AG10803 (cell line): ENCODE measurements at regions not wholly inside any gene's neighbourhood (a gene's known extent, or its start where the extent isn't known, plus 50 kb on each side); places are given as distances from the start of the nearest gene placed in this dataset.

Source experiments
- DNase-seq: peaks from one replicate; pipeline ENCODE4 v3.0.0; 2010; ENCODE audit warnings: low read depth
- H3K4me3 ChIP-seq: 2 replicates; pipeline ENCODE4 v1.5.1; 2011; ENCODE audit warnings: mild to moderate bottlenecking, low read length, control low read depth
- CTCF ChIP-seq: conservative IDR thresholded peaks from 2 replicates; pipeline ENCODE4 v1.5.1; 2011; ENCODE audit warnings: mild to moderate bottlenecking, low read length, control low read depth, inconsistent platforms

- no peak for TF ChIP-seq CTCF
- DNase-seq: no peak
- no peak overlapping the region for H3K4me3 ChIP-seq
Observed at GRCh38 chr22:44427611-44428470, 70.2 kb downstream of the RTL6 start.

GRCh38 chr22:44426981-44427380 lies 71.1 kb downstream of the RTL6 start:
- TF ChIP-seq CTCF: no peak
- no peak for DNase-seq
- no peak overlapping the region for H3K4me3 ChIP-seq

- H3K4me3 ChIP-seq: no peak overlapping the region
- no peak for DNase-seq
- TF ChIP-seq CTCF: no peak
Observed at GRCh38 chr22:44425694-44426045, 72.4 kb downstream of the RTL6 start.

- DNase-seq: no peak
- no peak for TF ChIP-seq CTCF
- no peak overlapping the region for H3K4me3 ChIP-seq
Observed at GRCh38 chr22:44424867-44425693, 73.0 kb downstream of the RTL6 start.

- DNase-seq: no peak
- TF ChIP-seq CTCF: no peak
Observed at GRCh38 chr22:44424359-44424682, 73.7 kb downstream of the RTL6 start.

GRCh38 chr22:44423556-44424358 lies 74.3 kb downstream of the RTL6 start:
- no peak overlapping the region for H3K4me3 ChIP-seq
- TF ChIP-seq CTCF: no peak
- no peak for DNase-seq

More at GRCh38 chr22:44424359-44424682, 73.7 kb downstream of the RTL6 start:
- no peak overlapping the region for H3K4me3 ChIP-seq
